Left lung (tissue), 4 donors: ENCODE measurements at regions not wholly inside any gene's neighbourhood (a gene's known extent, or its start where the extent isn't known, plus 50 kb on each side); places are given as distances from the start of the nearest gene placed in this dataset.

Experiments
- ATAC-seq: fragments of 200-7000 bp; cut with Tn5 transposase; one replicate; pipeline ENCODE4 v1.9.1; 2020; ENCODE audit warnings: moderate library complexity
- DNase-seq, 4 donors: peaks; one replicate each; pipeline ENCODE4 v3.0.0-alpha.2; 2013 to 2020
- H3K27ac ChIP-seq, 2 donors: fragments of 200-600 bp; sonication (generic) in 1 of 2; one replicate each; pipeline versions ENCODE4 v1.5.0 to v1.8.0; 2020 to 2021
- H3K27me3 ChIP-seq, 2 donors: fragments of 200-600 bp; sonication (generic) in 1 of 2; one replicate each; pipeline versions ENCODE4 v1.5.0 to v1.8.0; 2020 to 2021
- H3K36me3 ChIP-seq, 2 donors: fragments of 200-600 bp; sonication (generic) in 1 of 2; one replicate each; pipeline versions ENCODE4 v1.5.0 to v1.8.0; 2020 to 2021
- H3K4me1 ChIP-seq, 2 donors: fragments of 200-600 bp; one replicate each; pipeline ENCODE4 v1.8.0; 2021
- H3K4me3 ChIP-seq, 2 donors: fragments of 200-600 bp; sonication (generic) in 1 of 2; one replicate each; pipeline versions ENCODE4 v1.5.0 to v1.8.0; 2020 to 2021; ENCODE audit warnings: mild to moderate bottlenecking in 1 of 2
- H3K9me3 ChIP-seq, 2 donors: fragments of 200-600 bp; sonication (generic) in 1 of 2; one replicate each; pipeline versions ENCODE4 v1.5.0 to v1.8.0; 2020 to 2021
- intact Hi-C, 2 donors: fragments of 100-400 bp; cut with DNase I; formaldehyde crosslinking; loops; one replicate each; pipeline versions ENCODE4 v1.11.2 to v1.14.2; 2022
- TF ChIP-seq, protein P1 (sequence below), 2 donors: fragments of 200-600 bp; sonication (generic) in 1 of 2; IDR thresholded peaks; one replicate each; pipeline versions ENCODE4 v1.5.0 to v1.8.0; 2021; ENCODE audit warnings: antibody characterized with exemption in 2 of 2
- donor health status: DM: no; HTN: yes; CAD: no.
- donor health status: DM: no; HTN: no; CAD: no.

DNA sequence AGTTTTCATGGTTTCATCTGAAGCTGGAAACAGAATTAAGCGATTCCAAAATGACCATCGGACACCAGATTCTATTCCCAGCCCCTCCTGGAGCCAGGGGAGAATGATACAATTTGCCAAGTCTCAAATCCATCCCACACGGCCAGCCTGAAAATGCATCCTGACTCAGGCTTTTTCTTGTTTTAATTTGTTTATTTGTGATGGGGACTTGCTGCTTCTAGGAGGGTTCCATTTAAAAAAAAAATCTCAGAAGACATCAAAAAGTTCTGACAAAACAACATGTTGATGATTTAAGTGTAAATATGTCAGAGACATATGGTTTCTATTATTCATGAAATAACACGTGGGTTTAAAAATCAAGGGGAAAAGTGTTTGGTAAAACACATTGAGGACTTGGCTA lies 173.2 kb downstream of the GAS1 start:
- DNase-seq (no peak), ATAC-seq (no peak)
- H3K27ac ChIP-seq = no peak overlapping the region
- H3K27me3 ChIP-seq = peaks cover 0 to 9% of the 10 kb centered on the region in 2 donors
- no peak overlapping the region for H3K4me3 ChIP-seq
- no peaks in the 10 kb centered on the region for H3K4me1 ChIP-seq
- no peaks in the 10 kb centered on the region for H3K9me3 ChIP-seq
- intact Hi-C loops = no loop called here
- TF ChIP-seq, protein P1, sequence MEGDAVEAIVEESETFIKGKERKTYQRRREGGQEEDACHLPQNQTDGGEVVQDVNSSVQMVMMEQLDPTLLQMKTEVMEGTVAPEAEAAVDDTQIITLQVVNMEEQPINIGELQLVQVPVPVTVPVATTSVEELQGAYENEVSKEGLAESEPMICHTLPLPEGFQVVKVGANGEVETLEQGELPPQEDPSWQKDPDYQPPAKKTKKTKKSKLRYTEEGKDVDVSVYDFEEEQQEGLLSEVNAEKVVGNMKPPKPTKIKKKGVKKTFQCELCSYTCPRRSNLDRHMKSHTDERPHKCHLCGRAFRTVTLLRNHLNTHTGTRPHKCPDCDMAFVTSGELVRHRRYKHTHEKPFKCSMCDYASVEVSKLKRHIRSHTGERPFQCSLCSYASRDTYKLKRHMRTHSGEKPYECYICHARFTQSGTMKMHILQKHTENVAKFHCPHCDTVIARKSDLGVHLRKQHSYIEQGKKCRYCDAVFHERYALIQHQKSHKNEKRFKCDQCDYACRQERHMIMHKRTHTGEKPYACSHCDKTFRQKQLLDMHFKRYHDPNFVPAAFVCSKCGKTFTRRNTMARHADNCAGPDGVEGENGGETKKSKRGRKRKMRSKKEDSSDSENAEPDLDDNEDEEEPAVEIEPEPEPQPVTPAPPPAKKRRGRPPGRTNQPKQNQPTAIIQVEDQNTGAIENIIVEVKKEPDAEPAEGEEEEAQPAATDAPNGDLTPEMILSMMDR (IDR thresholded peaks at IDR 0.05) = no peak
- H3K36me3 ChIP-seq = no peaks in the 10 kb centered on the region

DNA sequence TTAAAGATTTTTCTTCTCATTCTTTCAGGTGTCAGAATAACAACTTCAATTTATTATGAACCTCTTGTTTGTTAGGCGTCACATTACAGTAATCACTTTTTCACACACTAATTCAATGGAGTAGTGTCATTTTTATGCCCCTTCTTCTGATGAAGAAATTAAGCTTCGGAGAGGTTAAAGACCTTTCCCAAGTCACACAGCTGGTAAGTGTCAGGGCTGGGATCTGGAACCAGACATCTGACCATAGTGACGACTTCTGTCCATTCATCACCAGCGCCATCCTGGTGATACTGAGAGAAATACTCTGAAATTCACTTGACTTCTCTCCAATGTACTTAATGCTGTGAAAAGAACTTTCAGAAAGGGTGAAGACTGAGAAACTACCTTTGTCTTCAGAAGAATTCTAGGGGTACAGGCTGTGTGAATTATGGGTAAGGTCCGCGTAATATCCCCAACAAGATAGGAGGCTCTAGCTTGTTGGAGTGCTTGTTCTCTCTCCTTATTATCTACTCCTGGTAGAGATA lies 173.8 kb downstream of the GAS1 start:
- no peak for ATAC-seq
- Histone ChIP-seq H3K4me3 (no peak overlapping the region), H3K27ac (no peak overlapping the region), H3K9me3 (no peaks in the 10 kb centered on the region), H3K36me3 (no peaks in the 10 kb centered on the region), H3K4me1 (no peaks in the 10 kb centered on the region), H3K27me3 (peaks cover 0 to 13% of the 10 kb centered on the region in 2 donors)
- intact Hi-C loops = no loop called here
- TF ChIP-seq, protein P1 (IDR thresholded peaks at IDR 0.05) = no peak
- DNase-seq = no peak

DNA sequence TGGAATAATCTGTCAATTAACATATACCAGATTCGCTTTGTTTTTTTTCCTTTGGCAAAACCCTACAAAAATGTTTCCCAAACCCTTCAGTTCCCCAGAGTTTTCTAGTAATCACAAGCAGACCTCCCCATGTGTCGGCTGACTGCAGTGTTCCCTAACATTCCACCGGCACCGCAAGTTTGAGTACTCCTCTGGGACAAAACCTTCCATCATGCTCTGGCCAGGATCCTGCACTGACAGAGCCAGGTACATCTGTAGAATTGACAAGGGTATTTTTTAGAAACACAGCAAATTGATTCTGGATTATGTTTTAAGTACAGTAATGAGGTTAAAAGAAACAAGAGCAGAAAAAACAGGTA lies 174.7 kb downstream of the GAS1 start:
- H3K9me3 ChIP-seq = no peaks in the 10 kb centered on the region
- no peaks in the 10 kb centered on the region for H3K4me1 ChIP-seq
- intact Hi-C loops = no loop called here
- no peak overlapping the region for H3K27ac ChIP-seq
- no peak overlapping the region for H3K4me3 ChIP-seq
- H3K27me3 ChIP-seq = peaks cover 0 to 16% of the 10 kb centered on the region in 2 donors
- no peak for ATAC-seq
- no peak for DNase-seq
- H3K36me3 ChIP-seq = no peaks in the 10 kb centered on the region
- TF ChIP-seq, protein P1 (IDR thresholded peaks at IDR 0.05) = no peak

DNA sequence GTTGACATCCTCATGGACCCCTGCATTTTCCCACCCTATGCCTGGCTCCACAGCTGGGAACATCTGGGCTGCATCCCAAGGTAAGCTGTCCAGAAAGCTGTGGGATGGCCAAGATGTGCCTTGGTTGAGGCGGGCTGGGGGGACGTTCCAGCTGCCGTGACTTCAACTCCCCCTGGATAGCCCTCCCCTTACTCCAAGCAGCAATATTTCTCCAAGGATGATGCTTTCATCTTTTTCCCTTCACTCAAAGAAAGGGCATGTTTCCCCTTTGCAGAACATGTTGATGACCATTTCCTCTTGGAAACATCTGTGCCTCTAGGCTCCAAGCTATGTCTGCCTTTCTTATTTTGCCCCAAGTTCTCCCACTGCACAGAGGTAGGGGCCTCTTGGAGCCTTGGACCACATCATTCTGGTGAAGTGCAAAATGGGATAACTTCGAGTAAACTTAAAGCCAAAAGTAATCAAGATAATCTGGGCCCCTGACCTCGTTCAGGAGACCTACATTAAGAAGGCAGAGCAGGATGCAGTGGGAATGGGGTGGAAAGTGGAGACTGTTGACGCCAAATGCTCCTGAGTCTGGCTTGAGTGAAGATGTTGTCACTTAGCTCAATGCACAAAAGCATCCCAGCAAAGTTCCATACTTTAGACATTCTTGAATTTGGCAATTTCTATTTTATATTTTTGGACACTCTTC lies 175.2 kb downstream of the GAS1 start:
- DNase-seq (no peak), ATAC-seq (no peak)
- Histone ChIP-seq H3K4me3 (no peak overlapping the region), H3K27me3 (peaks cover 0 to 16% of the 10 kb centered on the region in 2 donors), H3K36me3 (no peaks in the 10 kb centered on the region), H3K9me3 (no peaks in the 10 kb centered on the region), H3K27ac (no peak overlapping the region), H3K4me1 (no peaks in the 10 kb centered on the region)
- TF ChIP-seq, protein P1 (IDR thresholded peaks at IDR 0.05) = no peak
- intact Hi-C loops = no loop called here

DNA sequence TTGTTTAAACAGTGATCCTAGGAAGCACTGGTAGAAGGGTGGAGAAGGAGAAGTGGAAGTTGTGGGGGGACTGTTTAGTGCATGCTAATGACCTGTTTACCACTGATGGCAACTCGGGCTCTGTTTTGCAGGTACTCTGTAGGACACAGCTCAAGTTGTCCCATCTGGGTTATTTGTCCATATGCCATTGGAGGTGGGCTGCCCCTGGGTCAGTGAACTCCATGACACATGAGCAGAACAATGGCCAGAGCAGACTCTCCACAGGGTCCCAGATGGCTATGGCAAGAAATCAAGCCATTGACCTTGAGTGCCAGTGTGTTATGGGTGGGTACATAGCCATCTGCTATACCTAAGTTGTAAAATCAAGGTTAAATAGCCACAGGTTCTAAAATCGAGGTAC lies 175.9 kb downstream of the GAS1 start:
- Histone ChIP-seq H3K36me3 (no peaks in the 10 kb centered on the region), H3K4me1 (peaks cover 0 to 2% of the 10 kb centered on the region in 2 donors), H3K9me3 (no peaks in the 10 kb centered on the region), H3K27ac (no peak overlapping the region), H3K4me3 (no peak overlapping the region), H3K27me3 (peaks cover 0 to 17% of the 10 kb centered on the region in 2 donors)
- TF ChIP-seq, protein P1 (IDR thresholded peaks at IDR 0.05) = no peak
- intact Hi-C loops = no loop called here
- no peak for ATAC-seq
- no peak for DNase-seq
